ENCODE measurements at regions not wholly inside any gene's neighbourhood (a gene's known extent, or its start where the extent isn't known, plus 50 kb on each side); places are given as distances from the start of the nearest gene placed in this dataset.

DNA sequence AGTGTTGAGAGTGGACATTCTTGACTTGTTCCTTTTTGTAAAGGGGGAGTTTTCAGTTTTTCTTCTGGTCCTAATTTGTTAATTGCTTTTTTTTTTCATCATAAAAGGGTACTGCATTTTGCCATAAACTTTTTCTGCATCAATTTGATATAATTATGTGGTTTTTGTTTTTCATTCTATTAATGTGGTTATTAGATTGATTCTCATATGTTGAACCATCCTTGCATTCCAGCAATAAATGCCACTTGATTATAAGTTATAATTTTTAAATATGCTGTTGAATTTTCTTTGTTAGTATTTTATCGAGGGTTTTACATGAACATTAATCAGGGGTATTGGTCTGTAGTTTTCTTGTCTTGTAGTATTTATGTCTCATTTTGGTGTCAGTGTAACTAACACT, 87.2 kb upstream of the SMIM36 start:
- TF ChIP-seq, protein P1, sequence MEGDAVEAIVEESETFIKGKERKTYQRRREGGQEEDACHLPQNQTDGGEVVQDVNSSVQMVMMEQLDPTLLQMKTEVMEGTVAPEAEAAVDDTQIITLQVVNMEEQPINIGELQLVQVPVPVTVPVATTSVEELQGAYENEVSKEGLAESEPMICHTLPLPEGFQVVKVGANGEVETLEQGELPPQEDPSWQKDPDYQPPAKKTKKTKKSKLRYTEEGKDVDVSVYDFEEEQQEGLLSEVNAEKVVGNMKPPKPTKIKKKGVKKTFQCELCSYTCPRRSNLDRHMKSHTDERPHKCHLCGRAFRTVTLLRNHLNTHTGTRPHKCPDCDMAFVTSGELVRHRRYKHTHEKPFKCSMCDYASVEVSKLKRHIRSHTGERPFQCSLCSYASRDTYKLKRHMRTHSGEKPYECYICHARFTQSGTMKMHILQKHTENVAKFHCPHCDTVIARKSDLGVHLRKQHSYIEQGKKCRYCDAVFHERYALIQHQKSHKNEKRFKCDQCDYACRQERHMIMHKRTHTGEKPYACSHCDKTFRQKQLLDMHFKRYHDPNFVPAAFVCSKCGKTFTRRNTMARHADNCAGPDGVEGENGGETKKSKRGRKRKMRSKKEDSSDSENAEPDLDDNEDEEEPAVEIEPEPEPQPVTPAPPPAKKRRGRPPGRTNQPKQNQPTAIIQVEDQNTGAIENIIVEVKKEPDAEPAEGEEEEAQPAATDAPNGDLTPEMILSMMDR (IDR thresholded peaks at IDR 0.05), result no peak
- TF ChIP-seq MEF2A (IDR thresholded peaks at IDR 0.05; ENCODE audit: borderline replicate concordance, low read depth) (no peak), GATA2 (CRISPR knock-in tag; IDR thresholded peaks at IDR 0.05) (no peak), REST (IDR thresholded peaks at IDR 0.05; ENCODE audit: low read depth, low read length) (no peak), CHD2 (IDR thresholded peaks at IDR 0.05; ENCODE audit: low read length, partially characterized antibody) (no peak)
- TF ChIP-seq, protein P2, sequence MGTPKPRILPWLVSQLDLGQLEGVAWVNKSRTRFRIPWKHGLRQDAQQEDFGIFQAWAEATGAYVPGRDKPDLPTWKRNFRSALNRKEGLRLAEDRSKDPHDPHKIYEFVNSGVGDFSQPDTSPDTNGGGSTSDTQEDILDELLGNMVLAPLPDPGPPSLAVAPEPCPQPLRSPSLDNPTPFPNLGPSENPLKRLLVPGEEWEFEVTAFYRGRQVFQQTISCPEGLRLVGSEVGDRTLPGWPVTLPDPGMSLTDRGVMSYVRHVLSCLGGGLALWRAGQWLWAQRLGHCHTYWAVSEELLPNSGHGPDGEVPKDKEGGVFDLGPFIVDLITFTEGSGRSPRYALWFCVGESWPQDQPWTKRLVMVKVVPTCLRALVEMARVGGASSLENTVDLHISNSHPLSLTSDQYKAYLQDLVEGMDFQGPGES (IDR thresholded peaks at IDR 0.05; ENCODE audit: low read depth, low read length), result no peak
